Endothelial cell of umbilical vein (primary cell): ENCODE measurements at regions not wholly inside any gene's neighbourhood (a gene's known extent, or its start where the extent isn't known, plus 50 kb on each side); places are given as distances from the start of the nearest gene placed in this dataset.

Source experiments
- BruUV-seq: library from RNA; stranded (reverse); fragments of 400-500 nt; replicated peaks from 2 replicates; lab custom pipeline; 2021; lab: Mats Ljungman, UMichigan
- CTCF ChIA-PET: fragments of 300-600, 350-600 bp; sonication (Branson Sonifier 250); formaldehyde crosslinking; loops from one replicate; lab custom pipeline; 2021; ENCODE audit warnings: antibody characterized with exemption, inconsistent platforms; lab: Charles Lee
- POLR2A ChIA-PET: fragments of 300-600, 350-600 bp; sonication (Branson Sonifier 250); formaldehyde crosslinking; loops from one replicate; lab custom pipeline; 2021; ENCODE audit warnings: antibody characterized with exemption, inconsistent platforms; lab: Charles Lee
- DNase-seq: peaks from one replicate; pipeline ENCODE4 v3.0.0-alpha.2; 2011; ENCODE audit warnings: low read depth, low spot score
- FAIRE-seq: peaks from 2 replicates; lab custom pipeline; 2011; peaks lifted over from hg19 to GRCh38; lab: Jason Lieb, UNC
- H2AFZ ChIP-seq: 2 replicates; pipeline ENCODE4 v1.6.0; 2012; ENCODE audit warnings: low read depth, low read length, control low read depth, inconsistent platforms
- H3K27ac ChIP-seq: 2 replicates; pipeline ENCODE4 v1.5.1; 2011; ENCODE audit warnings: low read depth, mild to moderate bottlenecking, control low read depth, low read length, moderate library complexity; ENCODE audit not compliant: insufficient read depth
- H3K27me3 ChIP-seq, 2 experiments: 2 replicates each; pipeline versions ENCODE4 v1.6.0 to v1.6.1; 2011; ENCODE audit warnings: low read length in 2 of 2, mixed read lengths in 1 of 2; ENCODE audit not compliant: control insufficient read depth in 2 of 2, insufficient read depth in 2 of 2
- H3K36me3 ChIP-seq, 2 experiments: 2 replicates in 1 of 2; 3 replicates in 1 of 2; pipeline ENCODE4 v1.5.1; 2011; ENCODE audit warnings: low read length in 2 of 2, mild to moderate bottlenecking in 1 of 2, moderate library complexity in 1 of 2; ENCODE audit not compliant: control insufficient read depth in 2 of 2, insufficient read depth in 2 of 2; ENCODE audit errors: extremely low read depth in 1 of 2
- H3K4me1 ChIP-seq: 3 replicates; pipeline ENCODE4 v1.5.1; 2011; ENCODE audit warnings: mild to moderate bottlenecking, low read length; ENCODE audit not compliant: control insufficient read depth, insufficient read depth; ENCODE audit errors: extremely low read depth
- H3K4me2 ChIP-seq: 2 replicates; pipeline ENCODE4 v1.6.1; 2011; ENCODE audit warnings: low read length, control low read depth, mixed read lengths; ENCODE audit not compliant: insufficient read depth
- H3K4me3 ChIP-seq, 3 experiments: fragments of 200-600 bp in 1 of 3; sonication (generic), shearing (Covaris generic) in 1 of 3; replicated peaks in 1 of 3; 2 replicates each; pipeline ENCODE4 v1.5.1; 2011 to 2016; ENCODE audit warnings: control low read depth in 3 of 3, low read length in 3 of 3, mild to moderate bottlenecking in 2 of 3, inconsistent platforms in 1 of 3, low read depth in 1 of 3, moderate library complexity in 1 of 3; ENCODE audit not compliant: insufficient read depth in 1 of 3
- H3K79me2 ChIP-seq: 2 replicates; pipeline ENCODE4 v1.6.0; 2012; ENCODE audit warnings: low read length, inconsistent platforms; ENCODE audit not compliant: control insufficient read depth, insufficient read depth
- H3K9ac ChIP-seq: replicated peaks from 2 replicates; pipeline ENCODE3; 2011; ENCODE audit warnings: low read length, control low read depth; ENCODE audit not compliant: insufficient read depth; ENCODE audit errors: extremely low read depth
- H3K9me1 ChIP-seq: replicated peaks from 3 replicates; pipeline ENCODE4 v1.6.0; 2011; ENCODE audit warnings: mild to moderate bottlenecking, low read length; ENCODE audit not compliant: control insufficient read depth, insufficient read depth; ENCODE audit errors: extremely low read depth
- H3K9me3 ChIP-seq: replicated peaks from 2 replicates; pipeline ENCODE4 v1.5.1; 2012; ENCODE audit warnings: low read length, inconsistent platforms; ENCODE audit not compliant: control insufficient read depth, insufficient read depth
- H4K20me1 ChIP-seq: replicated peaks from 2 replicates; pipeline ENCODE3; 2011; ENCODE audit warnings: mild to moderate bottlenecking, low read length; ENCODE audit not compliant: control insufficient read depth, insufficient read depth; ENCODE audit errors: extremely low read depth
- CTCF ChIP-seq, 2 donors: IDR thresholded peaks; 1 replicate in 1 of 2; 2 replicates in 1 of 2; pipeline ENCODE4 v1.5.1; 2011; ENCODE audit warnings: low read length in 2 of 2, mild to moderate bottlenecking in 2 of 2, moderate library complexity in 2 of 2, control low read depth in 1 of 2, inconsistent platforms in 1 of 2, low read depth in 1 of 2; ENCODE audit not compliant: insufficient read depth in 1 of 2; ENCODE audit errors: extremely low read depth in 1 of 2
- EZH2 ChIP-seq: IDR thresholded peaks from 2 replicates; pipeline ENCODE4 v1.6.1; 2012; ENCODE audit warnings: borderline replicate concordance, low read depth, mild to moderate bottlenecking, moderate library complexity, low read length, inconsistent platforms; ENCODE audit not compliant: severe bottlenecking
- FOS ChIP-seq: IDR thresholded peaks from 2 replicates; pipeline ENCODE4 v1.6.1; 2011; ENCODE audit warnings: mild to moderate bottlenecking, low read length, moderate library complexity, borderline replicate concordance; ENCODE audit not compliant: insufficient read depth
- GATA2 ChIP-seq: IDR thresholded peaks from 2 replicates; pipeline ENCODE4 v1.7.0; 2011; ENCODE audit warnings: low read depth, mild to moderate bottlenecking, moderate library complexity, mixed read lengths, low read length; ENCODE audit not compliant: insufficient read length, insufficient read depth
- JUN ChIP-seq: IDR thresholded peaks from 2 replicates; pipeline ENCODE4 v1.6.1; 2011; ENCODE audit warnings: borderline replicate concordance, low read depth; ENCODE audit not compliant: insufficient read length, insufficient read depth
- MYC ChIP-seq: IDR thresholded peaks from one replicate; pipeline ENCODE4 v1.6.1; 2011; ENCODE audit warnings: mild to moderate bottlenecking, low read depth, low read length
- POLR2A ChIP-seq: IDR thresholded peaks from 2 replicates; pipeline ENCODE4 v1.6.1; 2012; ENCODE audit warnings: low read depth, mild to moderate bottlenecking, control low read depth, low read length
- POLR2AphosphoS5 ChIP-seq: IDR thresholded peaks from 2 replicates; pipeline ENCODE4 v1.6.1; 2012; ENCODE audit warnings: low read depth, mild to moderate bottlenecking, control low read depth, low read length, moderate library complexity; ENCODE audit not compliant: insufficient read depth
- dilution Hi-C: fragments of 300-500 bp; cut with MboI; formaldehyde crosslinking; loops from one replicate; pipeline ENCODE4 v1.15.0; 2019; ENCODE audit warnings: low sequenced_read_pairs; ENCODE audit not compliant: extremely low pct_ligation_motif_present
- intact Hi-C: fragments of 100-400 bp; cut with micrococcal nuclease; formaldehyde crosslinking; loops from one replicate; pipeline ENCODE4 v1.10.0; 2022
- TF ChIP-seq, protein P1 (sequence below): IDR thresholded peaks from 2 replicates; pipeline ENCODE4 v1.6.1; 2011; ENCODE audit not compliant: insufficient read depth, insufficient read length

DNA sequence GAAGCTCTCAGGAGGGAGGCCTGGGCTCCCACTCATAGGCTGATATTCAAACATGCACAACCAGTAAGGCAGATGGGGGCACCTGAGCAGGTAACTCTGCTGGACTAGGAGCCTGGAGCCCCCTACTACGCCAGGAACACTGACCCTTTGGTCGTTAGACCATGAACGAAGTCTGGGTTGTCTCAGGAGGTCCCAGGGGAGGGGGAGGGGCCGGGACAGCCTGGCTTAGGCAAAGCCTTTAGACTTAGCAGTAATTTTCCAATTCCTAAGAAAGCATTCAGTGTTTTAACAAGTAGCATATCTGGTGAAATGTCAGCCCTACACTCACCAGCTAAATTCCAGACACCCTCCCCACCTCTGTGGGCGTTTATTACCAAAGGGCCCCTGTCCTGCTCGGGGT, 67.4 kb upstream of the ST8SIA2 start:
- Histone ChIP-seq H4K20me1 (no peaks in the 10 kb centered on the region), H3K4me2 (no peak overlapping the region), H3K79me2 (no peaks in the 10 kb centered on the region), H2AFZ (no peak overlapping the region), H3K27ac (no peak overlapping the region), H3K27me3 (no peaks in the 10 kb centered on the region), H3K9me3 (no peaks in the 10 kb centered on the region), H3K9me1 (no peaks in the 10 kb centered on the region), H3K36me3 (no peaks in the 10 kb centered on the region), H3K9ac (no peak overlapping the region), H3K4me1 (no peaks in the 10 kb centered on the region), H3K4me3 (no peak overlapping the region)
- dilution Hi-C loops: no loop called here
- DNase-seq: no peak
- ChIA-PET CTCF (no interaction called here), POLR2A (no interaction called here)
- FAIRE-seq: no peak
- no TSS peak for BruUV-seq
- TF ChIP-seq CTCF (IDR thresholded peaks at IDR 0.05; ENCODE audit: extremely low read depth in 1 of 2, insufficient read depth in 1 of 2, low read depth in 1 of 2, low read length in 2 of 2) (no peak), POLR2AphosphoS5 (no peak), FOS (no peak), EZH2 (no peak), GATA2 (no peak), MYC (no peak), JUN (no peak), POLR2A (no peak)
- TF ChIP-seq, protein P1, sequence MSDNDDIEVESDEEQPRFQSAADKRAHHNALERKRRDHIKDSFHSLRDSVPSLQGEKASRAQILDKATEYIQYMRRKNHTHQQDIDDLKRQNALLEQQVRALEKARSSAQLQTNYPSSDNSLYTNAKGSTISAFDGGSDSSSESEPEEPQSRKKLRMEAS: no peak
- intact Hi-C loops: no loop called here
